ENCODE measurements at regions not wholly inside any gene's neighbourhood (a gene's known extent, or its start where the extent isn't known, plus 50 kb on each side); places are given as distances from the start of the nearest gene placed in this dataset.
"Not testable (repeated sequence)": the region's sequence is repeated elsewhere in the genome, so short reads cannot be mapped to it uniquely, and the experiment has no call there.

- no peak for DNase-seq (ENCODE audit: low read depth in 2 of 3, low spot score in 1 of 3)
Observed at GRCh38 chr14:51342226-51342625, 102.2 kb downstream of the TMX1 start.

- no peak for DNase-seq (ENCODE audit: low read depth in 2 of 3, low spot score in 1 of 3)
Observed at GRCh38 chr14:51351997-51352396, 112.0 kb downstream of the TMX1 start.

GRCh38 chr14:51353901-51354300, 113.9 kb downstream of the TMX1 start:
- DNase-seq (ENCODE audit: low read depth in 2 of 3, low spot score in 1 of 3) = no peak

- no peak for DNase-seq (ENCODE audit: low read depth in 2 of 3, low spot score in 1 of 3)
Observed at GRCh38 chr14:51354846-51355245, 114.8 kb downstream of the TMX1 start.

GRCh38 chr14:51356381-51356780, 116.3 kb downstream of the TMX1 start:
- DNase-seq (ENCODE audit: low read depth in 2 of 3, low spot score in 1 of 3) = no peak

- DNase-seq (ENCODE audit: low read depth in 2 of 3, low spot score in 1 of 3) = no peak
Observed at GRCh38 chr14:51357250-51357649, 117.2 kb downstream of the TMX1 start.

- no peak for DNase-seq (ENCODE audit: low read depth in 2 of 3, low spot score in 1 of 3)
Observed at GRCh38 chr14:51360592-51360991, 120.5 kb downstream of the TMX1 start.

GRCh38 chr14:51365241-51365965, 125.4 kb downstream of the TMX1 start:
- DNase-seq (ENCODE audit: low read depth in 2 of 3, low spot score in 1 of 3) = no peak

- DNase-seq (ENCODE audit: low read depth in 2 of 3, low spot score in 1 of 3) = not testable (repeated sequence)
Observed at GRCh38 chr14:51366460-51366859, 126.4 kb downstream of the TMX1 start.

GRCh38 chr14:51366866-51367599, 127.0 kb downstream of the TMX1 start:
- DNase-seq (ENCODE audit: low read depth in 2 of 3, low spot score in 1 of 3) = not testable (repeated sequence)

GRCh38 chr14:51367600-51367931, 127.5 kb downstream of the TMX1 start:
- DNase-seq (ENCODE audit: low read depth in 2 of 3, low spot score in 1 of 3) = no peak

GRCh38 chr14:51368721-51369163, 128.7 kb downstream of the TMX1 start:
- DNase-seq (ENCODE audit: low read depth in 2 of 3, low spot score in 1 of 3) = no peak

- DNase-seq (ENCODE audit: low read depth in 2 of 3, low spot score in 1 of 3) = peak in 1 of 3 donors; percentile 2
Observed at GRCh38 chr14:51369814-51370213, 129.8 kb downstream of the TMX1 start.

GRCh38 chr14:51370758-51371386, 130.8 kb downstream of the TMX1 start:
- DNase-seq (ENCODE audit: low read depth in 2 of 3, low spot score in 1 of 3) = no peak

- DNase-seq (ENCODE audit: low read depth in 2 of 3, low spot score in 1 of 3) = not testable (repeated sequence)
Observed at GRCh38 chr14:51377186-51377585, 137.1 kb downstream of the TMX1 start.

GRCh38 chr14:51382506-51382905, 142.5 kb downstream of the TMX1 start:
- no peak for DNase-seq (ENCODE audit: low read depth in 2 of 3, low spot score in 1 of 3)

GRCh38 chr14:51386411-51386810, 146.4 kb downstream of the TMX1 start:
- no peak for DNase-seq (ENCODE audit: low read depth in 2 of 3, low spot score in 1 of 3)

GRCh38 chr14:51386983-51387735, 147.1 kb downstream of the TMX1 start:
- no peak for DNase-seq (ENCODE audit: low read depth in 2 of 3, low spot score in 1 of 3)

GRCh38 chr14:51392416-51392815, 152.4 kb downstream of the TMX1 start:
- DNase-seq (ENCODE audit: low read depth in 2 of 3, low spot score in 1 of 3) = no peak

- DNase-seq (ENCODE audit: low read depth in 2 of 3, low spot score in 1 of 3) = no peak
Observed at GRCh38 chr14:51394384-51394783, 154.3 kb downstream of the TMX1 start.

- no peak for DNase-seq (ENCODE audit: low read depth in 2 of 3, low spot score in 1 of 3)
Observed at GRCh38 chr14:51394804-51395203, 154.8 kb downstream of the TMX1 start.

All from stimulated activated CD4-positive, alpha-beta T cell treated with anti-CD3 and anti-CD28 coated beads, Interleukin-12 subunit alpha, Interleukin-12 subunit beta, amount 100 ng/mL, for 48 hours (primary cell).